GM21576 (cell line): ENCODE measurements at regions not wholly inside any gene's neighbourhood (a gene's known extent, or its start where the extent isn't known, plus 50 kb on each side); places are given as distances from the start of the nearest gene placed in this dataset.

Experiments
- ATAC-seq: cut with Tn5 transposase; IDR thresholded peaks from one replicate; pipeline ENCODE4 v1.9.1; 2021; ENCODE audit warnings: mild to moderate bottlenecking, moderate library complexity; ENCODE audit not compliant: unreplicated experiment

DNA sequence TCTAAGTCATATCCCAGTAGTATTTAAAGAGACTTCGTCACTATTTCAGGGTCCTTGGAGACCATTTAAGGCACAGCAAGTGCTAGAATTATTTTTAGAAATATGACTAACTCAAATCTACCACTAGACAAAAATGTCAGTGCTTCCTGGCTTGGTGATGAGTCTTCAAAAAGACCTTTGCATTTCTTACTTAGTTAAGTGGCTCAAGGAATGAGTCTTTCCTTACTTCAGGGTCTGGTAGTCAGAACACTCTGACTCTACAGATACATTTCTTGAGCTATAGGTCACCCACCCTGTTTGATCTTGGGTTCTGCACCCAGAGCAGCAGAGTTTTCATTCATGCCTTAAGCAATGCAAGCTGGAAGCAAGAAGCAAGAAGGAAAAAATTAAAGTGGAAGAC is 191.0 kb upstream of the HTR2A start:
- ATAC-seq = no peak

DNA sequence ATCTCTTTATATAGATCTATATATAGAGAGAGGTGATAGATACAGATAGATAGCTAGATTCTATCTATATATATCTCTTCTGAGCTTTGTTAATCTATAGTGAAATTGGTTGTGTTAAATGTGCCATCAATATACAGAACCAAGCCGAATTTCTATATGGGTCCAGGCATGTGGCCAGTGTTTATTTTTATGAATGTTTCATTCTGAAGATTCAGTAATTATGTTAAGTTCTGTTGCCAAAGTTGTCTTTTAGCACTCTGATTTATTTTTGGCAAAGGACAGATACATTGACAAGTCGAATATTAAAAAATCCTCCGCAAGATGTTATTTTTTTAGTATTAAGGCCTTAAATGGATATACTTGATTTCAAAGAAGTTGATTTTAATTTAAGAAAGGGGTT is 190.4 kb upstream of the HTR2A start:
- ATAC-seq = no peak

DNA sequence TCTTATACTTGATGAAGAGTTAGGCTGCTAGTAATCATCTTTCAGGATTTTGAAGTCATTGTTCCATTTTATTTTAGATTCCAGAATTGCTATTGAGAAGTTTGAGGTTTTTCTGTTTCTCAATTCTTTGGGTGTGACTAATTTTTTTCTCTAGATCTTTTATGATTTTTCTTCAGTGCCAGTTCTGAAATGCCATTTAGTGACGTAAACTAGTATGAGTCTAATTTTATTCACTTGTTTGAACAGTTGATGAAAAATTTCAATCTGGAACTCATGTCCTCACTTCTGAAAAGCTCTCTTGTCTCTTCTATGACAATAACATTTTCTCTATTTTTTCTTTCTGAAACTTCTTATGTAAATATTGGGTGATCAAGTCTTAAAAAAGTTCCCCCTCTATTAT is 188.5 kb upstream of the HTR2A start:
- ATAC-seq = no peak

DNA sequence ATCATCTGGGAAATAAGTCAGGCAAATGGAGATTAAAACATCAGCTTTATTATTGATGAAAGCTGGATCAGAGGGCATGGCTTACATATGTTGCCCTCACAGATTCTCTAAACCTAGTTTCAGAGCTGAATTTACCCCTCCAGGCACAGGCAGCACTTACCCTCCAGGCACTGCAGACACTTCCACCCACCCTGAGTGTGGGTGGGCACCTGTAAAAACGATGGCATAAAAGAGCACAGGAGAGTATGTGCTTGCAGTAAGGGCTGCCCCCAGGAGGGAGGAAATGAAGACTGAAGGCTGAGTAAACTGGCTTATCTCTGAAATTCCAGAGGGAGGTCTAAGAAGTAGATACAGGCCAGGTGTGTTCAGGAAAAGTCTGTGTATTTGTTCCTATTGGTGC is 185.0 kb upstream of the HTR2A start:
- ATAC-seq = no peak

DNA sequence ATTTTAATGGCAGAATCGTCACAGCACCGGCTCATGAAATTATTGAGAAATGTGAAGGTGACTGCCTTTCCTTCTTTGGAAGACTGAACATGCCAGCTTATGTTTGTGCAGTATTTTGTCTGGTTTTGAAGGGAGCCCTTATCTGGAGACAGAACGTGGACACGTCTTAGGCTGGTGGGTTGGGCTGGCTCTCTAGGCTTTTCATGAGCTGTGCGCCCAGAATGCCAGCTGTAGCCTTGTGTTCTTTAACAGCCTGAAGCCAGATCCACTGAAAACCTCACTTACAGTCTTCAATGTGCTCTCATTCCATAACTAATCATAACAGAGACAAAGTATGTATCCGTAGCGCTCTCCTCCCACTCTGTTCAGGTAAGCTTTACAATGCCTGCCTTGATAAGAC is 184.4 kb upstream of the HTR2A start:
- ATAC-seq = no peak

DNA sequence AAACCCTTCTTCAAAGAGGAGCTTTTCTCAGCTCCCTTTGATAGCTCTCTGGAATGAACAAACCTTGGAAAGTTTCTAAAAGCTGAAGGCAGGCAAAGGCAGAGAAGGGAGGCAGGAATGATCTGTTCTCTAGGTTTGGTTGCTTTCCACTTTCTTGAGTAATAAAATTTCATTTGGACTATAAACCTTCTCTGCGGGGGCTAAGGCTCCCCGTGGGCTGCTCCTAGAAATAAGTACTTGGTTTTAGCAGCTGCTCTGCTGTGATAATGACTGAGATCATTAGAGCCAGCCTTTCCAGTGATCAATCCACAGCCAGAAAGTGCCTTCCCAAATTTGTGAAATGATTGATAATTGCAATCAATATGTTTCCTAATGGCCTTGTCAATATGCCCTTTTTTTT is 183.8 kb upstream of the HTR2A start:
- no peak for ATAC-seq

DNA sequence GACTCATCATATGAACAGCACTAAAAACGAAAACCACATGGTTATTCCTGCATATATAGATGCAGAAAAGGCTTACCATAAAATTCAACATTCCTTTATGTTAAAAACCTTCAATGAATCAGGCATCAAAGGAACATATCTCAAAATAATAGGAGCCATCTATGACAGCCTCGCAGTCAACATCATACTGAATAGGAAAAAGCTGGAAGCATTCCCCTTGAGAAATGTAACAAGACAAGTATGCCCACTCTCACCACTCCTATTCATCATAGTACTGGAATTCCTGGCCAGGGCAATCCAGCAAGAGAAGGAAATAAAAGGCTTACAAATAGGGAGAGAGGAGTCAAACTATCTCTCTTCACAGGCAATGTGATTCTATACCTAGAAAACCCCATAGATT is 179.6 kb upstream of the HTR2A start:
- no peak for ATAC-seq

DNA sequence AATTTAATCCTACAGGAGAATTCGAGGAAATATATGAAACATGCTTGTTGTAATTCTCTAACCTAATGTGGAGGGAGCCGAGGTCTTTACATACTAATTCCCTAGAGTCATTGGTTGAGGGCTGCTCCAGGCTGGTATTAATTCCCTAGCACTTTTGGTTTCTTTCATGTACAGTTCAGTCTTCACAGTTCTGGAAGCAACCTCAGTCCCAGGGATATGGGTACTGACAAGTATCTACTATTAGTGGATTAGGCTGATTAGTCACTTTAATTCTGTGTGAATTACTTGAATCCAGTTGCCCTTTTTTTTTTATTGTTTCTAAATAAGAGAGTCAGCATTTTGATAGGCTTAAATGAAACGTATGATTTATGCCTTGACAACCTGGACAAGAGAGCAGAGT is 172.3 kb upstream of the HTR2A start:
- ATAC-seq = no peak

DNA sequence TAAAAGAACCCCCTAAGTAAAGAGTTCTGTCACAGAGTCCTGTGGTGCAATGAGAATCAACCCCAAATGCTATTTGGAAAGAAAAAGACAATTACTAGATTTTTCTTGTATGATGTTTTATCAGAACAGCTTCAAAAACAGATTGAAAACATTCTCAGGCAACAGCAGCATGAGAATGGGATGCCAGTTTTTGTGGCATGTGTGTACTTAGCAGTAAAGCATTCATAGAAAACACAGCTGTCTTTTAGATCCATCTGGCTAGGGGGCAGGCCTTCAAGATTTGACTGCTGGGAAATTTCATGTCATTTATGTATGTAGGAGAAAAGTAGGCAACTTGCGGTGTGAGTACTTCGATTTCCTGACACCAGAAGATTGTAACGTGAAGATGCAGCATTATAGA is 170.5 kb upstream of the HTR2A start:
- no peak for ATAC-seq

DNA sequence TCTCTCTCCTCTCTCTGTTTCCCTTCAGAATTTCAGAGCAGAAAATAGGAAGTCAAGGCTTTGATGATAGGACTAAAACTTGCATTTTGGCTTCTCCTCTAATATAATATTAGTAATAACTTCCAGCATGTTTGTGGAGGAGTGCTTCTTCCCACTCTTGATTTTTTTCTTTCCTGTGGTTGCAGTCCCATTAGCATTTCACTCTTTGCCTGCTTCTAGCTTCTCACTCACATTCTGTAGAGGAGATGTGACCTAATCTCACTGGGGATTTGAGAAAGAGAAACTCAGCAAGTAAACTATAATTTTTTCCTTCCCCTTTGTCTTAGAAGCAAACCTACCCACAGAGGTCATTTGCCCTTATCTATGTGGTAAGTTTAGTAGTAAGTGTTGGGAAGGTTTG is 169.4 kb upstream of the HTR2A start:
- no peak for ATAC-seq

DNA sequence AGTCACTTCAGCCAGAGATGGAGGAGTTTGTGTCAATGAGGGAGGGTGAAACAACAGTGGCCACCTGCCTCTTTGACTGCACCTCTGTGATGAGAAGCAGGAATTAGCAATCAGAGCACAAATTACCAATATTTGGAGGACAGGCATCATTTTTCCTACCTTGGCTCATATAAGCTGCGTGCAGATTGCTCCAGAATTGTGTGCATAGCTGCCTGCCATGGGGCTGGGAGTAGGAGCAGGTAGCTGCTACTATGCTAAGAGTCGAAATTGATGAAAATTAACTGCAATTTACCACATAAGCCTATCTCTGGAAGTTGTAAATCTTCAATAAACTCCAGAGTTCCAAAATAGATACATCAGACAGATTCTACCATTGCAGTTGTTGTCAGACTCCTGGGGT is 167.5 kb upstream of the HTR2A start:
- ATAC-seq = no peak

DNA sequence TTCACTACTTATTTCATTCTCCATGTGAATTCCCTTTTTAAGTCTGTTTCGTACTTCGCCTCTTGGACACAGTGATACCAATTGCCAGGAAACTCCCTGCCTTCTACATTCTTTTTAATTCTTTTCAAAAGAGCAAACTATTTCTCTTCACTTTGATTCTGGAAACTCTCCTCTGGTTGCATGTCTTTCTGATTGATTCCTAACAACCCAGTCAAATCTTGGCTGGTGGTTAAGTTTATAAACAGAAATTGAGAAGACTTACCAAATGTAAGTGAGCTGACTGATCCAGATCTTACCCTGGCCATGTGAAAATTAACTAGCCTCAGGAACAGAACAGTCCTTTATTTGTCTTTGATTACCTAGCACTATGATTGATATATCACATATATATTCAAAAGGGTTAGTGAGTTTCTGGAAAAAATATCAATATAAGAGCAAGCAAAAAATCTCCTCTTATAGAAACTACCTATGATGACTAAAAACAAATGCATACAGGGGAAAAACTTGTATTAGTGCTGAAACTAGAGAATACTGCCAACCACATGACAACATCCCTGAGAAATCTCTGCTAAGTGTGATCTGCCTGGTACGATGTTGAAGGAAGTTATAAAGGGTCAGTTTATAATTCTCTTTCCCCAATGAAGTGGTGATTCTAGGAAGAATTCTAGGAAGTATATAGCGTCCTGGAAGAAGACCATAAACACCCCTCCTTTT is 152.6 kb upstream of the HTR2A start:
- no peak for ATAC-seq

DNA sequence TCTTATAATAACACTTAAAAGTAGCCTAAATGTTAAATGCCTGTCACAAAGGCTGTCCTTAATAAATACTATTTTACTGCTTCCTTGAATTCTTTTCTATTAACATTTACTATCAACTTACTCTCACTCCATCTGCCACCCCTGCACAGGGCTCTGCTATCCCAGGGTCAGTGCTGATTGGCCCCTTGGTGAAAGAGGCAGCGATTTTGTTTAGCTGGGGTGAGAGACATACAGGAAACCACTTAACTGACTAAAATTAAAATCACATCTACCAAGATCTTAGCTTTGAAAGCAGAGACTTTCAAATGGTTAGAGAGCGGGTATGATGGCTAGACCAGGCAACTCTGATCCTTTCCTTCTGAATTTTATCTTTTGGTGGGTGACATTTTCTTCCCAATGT is 149.9 kb upstream of the HTR2A start:
- ATAC-seq = no peak

DNA sequence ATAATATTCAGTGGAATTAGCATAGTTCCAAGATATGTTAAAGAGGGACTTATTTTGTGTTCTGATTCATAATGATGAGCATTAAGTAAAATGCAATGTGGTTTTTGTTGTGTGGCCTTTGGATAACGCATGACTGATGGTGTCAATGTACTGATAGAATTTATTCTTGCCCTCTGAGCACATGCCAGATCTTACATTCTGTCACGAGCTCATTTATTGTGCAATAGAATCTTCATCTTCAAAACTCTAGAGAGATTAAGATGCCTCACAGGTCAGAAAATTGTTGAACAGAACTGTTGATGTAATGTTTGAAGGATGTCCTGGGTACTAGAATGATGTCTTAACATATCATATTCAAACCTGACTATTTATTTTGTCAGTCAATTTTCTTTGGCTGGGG is 148.0 kb upstream of the HTR2A start:
- ATAC-seq = no peak

DNA sequence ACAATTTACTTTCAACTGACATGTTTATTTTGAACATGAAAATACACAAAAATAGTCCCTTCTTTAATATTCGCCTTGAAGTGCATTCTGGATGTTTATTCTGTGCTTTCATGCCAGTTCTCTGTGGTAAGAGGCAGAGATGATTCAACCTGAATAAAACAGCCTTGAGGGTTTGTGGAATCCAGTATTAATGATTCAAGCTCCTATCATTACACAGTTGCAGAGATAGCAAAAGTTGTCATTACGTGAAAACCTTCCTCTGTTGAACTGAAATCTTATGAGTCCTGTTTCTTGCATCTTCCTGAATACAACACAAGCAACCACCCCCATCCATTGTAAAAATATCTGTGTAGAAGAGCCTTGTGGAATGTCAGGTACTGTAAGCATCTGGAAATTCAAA is 142.3 kb upstream of the HTR2A start:
- ATAC-seq = no peak

DNA sequence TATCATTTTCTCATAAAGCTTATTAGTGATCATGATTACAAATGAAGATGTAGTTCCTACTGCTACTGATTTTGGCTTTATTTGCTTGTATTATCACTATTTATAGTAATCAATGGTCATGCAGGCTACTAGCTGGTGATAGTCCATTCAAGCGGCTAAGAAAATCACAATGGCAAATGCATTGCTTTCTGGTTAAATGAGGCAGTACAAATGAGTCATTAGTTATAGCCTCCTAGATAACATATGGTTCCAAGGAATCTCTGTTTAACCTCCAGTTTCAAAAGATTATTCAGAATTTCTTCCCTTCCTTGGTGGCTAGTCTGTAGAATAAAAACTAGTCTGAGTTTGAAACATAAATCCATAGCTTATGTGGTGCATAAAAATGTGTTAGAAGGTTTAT is 141.3 kb upstream of the HTR2A start:
- ATAC-seq = no peak

DNA sequence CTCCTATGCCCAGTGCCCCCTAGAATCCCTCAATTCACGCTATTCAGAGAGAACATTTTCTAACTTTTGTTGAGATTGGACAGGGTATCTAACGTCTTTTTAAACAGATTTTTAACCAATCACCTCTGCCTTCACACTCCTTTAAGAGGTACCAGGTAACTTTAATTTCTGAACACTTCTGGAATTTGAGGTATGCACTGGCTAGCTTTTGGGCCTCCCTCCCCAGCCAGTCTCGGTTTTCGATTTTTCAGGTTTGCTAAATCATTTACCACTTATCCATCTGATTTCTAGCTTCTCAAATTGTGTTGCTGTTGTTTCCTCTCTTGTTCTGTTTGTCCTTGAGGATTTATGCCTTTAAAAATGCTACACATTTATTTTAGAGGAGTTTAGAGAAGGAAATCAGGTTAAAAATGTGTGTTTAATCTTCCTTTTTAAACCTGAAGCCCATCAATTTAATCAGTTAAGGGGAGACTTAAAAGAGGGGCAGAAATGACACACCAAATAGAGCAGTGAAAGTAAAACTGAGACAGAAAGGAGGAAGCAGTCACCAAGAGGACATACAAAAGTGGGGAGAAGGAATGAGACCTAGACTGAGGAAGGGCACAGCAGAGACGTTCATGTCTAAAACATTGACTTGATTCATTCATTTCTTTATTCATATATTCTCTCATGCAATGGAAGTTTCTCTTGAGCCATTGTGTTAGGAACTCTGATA is 139.6 kb upstream of the HTR2A start:
- peak; percentile 99 for ATAC-seq

DNA sequence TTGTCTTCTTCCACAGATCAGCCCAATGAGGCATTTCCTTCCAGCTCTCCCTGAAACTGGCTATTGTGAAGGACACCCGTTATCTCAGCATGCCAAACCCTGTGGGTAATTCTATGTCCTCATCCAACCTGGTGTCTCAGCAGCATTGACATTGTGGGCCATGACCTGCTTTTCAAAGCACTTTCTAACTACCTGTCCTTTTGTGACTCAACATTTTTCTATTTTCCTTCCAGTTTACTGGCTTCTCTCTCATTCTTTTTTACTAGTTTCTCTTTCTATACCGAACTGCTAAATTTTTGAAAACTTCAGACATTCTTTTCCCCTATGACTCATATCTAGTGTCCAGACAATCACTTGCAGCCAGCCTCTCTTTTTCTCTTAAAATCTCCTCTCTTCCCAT is 136.4 kb upstream of the HTR2A start:
- ATAC-seq = no peak

DNA sequence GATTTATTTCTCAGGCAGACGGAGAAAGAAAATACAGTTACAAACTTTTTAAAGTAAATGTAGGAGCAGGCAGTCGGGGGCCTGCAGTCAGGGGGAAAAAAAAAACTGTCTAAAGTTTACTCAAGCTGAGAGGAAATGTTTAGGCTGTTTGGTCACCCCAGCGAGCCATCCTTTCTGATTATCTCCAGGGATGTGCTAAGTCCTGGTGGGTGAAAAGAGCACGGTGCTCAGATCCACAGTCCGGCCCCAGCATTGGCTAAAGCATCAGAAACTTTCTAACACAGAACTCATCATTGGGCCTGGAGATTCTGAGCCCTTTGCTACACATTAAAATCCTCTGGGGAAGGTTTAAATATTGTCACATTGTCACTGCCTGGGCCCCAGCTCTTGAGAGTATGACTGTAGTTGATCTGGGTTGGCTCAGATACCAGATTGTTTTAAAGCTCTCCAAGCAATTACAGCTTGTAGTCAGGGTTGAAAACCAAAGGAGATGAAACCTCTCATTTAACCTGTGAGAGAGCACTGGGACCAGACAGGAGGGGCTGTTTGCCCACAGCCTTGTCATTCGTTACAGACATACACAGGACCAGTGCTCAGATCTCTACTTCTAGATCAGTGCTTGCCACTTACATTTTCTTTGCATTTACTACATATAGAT is 131.1 kb upstream of the HTR2A start:
- ATAC-seq = no peak

DNA sequence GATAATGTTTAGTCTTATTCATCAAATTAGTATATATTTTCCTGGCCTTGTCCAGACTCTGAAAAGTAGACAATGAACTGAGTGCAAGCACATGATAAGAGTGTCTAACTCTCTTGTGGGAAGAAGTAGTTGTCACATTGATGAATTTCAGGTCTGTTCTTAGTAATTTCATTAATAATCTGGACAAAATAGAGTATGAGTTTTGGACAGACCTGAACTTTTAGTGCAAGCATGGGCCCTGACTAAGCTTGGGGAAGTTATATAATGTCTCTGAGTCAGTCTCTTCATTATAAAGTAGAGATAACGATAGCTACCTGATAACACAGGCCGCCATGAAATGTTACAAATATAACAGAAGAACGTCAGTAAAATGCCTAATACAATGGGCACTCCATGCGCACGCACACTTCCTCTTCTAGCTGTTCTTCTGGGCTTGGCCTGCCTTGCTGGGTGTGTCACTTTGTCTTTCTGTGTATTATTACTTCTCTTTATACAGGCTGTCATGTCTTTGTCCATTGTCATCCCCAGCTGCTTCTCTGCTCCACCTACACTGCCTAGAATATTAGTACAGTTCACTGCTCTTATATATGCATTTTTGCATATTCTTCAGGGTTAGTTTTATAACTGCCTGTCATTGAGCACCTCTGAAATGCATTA is 129.1 kb upstream of the HTR2A start:
- ATAC-seq = no peak

DNA sequence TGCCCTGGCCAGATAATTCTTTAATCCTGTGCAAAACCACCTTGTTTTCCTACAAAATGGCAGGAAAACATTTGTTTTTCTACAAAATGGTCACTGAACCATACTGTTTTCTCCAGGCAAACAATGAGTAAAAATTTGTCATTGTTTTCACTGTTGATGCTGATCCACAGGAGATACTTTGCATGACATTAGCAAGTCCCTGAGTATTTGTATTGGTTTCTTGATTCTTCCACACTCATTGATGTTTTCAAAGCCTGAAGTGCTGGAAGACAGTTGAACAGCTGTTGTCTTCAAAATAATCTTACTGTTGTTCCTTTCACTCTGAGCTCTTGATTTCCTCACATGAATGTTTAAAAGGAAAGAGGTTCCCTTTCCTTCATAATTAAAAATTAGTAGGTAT is 123.1 kb upstream of the HTR2A start:
- no peak for ATAC-seq

DNA sequence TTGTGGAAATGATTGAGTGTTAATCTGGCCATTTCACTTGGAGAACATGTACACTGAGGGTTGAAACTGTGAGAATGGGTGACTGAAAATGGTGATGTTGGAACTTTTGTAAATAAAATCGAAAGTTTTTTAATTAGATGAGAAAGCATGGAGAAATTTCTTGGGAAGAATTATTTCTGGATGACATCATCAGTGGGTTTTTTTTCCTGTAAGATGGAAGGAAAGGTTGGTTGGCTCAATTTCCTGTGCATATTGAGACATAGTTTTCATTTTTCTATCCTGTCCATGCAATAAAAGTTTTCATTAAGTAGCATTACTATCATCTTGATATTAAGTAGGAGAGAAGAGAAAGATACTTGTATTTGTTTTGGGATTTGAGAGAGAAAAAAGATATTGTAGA is 120.6 kb upstream of the HTR2A start:
- ATAC-seq = no peak
